Stimulated activated CD8-positive, alpha-beta memory T cell treated with anti-CD3 and anti-CD28 coated beads, Interleukin-4, amount 100 ng/mL, for 4 hours (primary cell): ENCODE measurements at regions not wholly inside any gene's neighbourhood (a gene's known extent, or its start where the extent isn't known, plus 50 kb on each side); places are given as distances from the start of the nearest gene placed in this dataset.
"Not testable (repeated sequence)": the region's sequence is repeated elsewhere in the genome, so short reads cannot be mapped to it uniquely, and the experiment has no call there.

ENCODE experiments used
- DNase-seq, 2 donors: peaks; one replicate each; pipeline ENCODE4 v3.0.0-alpha.2; 2020; ENCODE audit warnings: low read depth in 2 of 2, low spot score in 1 of 2

DNA sequence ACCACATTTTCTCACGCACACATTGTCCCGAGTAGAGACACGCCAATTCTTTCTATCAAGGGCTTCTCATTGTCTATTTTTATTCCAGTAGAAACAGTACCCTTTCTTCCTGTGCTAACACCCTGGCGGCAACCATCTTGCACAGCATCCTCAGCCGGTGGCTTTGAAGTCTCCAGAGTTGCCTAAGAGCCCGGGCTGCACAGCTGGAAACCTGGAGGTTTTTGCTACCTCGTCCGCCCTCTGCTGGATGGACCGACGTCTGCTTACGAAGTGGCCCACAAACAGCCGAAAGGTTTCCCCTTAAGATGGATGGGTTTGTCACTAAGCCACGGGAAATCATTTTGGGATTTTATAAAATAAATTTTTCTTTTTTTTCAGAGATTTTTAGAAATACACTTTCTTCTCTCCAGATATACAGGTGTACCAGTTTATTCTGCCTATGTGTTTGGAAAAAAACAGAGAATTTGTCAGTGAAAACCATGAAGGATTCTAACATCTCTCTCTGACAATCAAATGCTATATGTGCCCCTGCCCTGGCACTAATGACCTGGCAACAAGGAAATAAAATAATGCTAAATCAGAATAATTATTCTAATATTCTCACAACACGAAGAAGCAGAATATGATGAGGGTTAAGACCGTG is 81.8 kb upstream of the FAM204A start:
- peak; percentile 1 to 7 for DNase-seq

DNA sequence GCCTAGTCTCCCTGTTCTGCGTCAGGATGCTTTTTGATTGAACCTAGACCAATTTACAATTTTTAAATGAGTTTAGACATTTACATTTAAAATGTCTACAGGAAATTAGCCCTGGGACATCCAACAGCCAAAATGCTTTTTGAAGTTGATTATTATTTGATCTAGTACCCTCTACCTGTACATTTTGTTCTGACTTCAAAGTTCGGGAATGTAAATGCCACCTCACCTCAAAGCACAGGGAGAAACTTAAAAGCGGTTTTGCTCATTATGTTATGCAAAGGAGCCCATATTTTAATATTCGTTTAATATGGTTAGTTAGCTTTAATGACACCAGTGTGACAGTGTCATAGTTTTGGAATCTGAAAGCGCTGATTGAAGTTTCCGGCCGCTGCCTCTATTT is 80.1 kb upstream of the FAM204A start:
- DNase-seq: no peak

GRCh38 chr10:118420049-118420448 is 77.9 kb upstream of the FAM204A start:
- DNase-seq: not testable (repeated sequence)

DNA sequence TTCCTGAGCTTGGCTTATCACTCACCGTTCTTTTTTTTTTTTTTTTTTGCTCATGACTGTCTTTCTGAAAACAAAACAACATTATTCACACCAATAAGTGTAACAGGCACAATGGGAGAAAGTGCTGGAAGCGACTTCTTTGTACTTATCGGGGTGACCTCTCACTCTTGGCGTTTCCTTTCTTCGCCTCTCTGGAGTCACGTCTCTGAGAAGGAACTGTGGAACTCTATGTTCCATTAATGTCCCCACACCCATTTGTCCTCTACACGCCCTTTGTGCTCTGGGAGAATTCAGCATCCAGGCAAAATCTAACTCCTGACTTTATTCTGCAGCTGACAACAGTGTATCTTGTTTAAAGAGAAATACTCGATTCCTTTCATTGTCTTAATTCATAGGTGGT is 70.8 kb upstream of the FAM204A start:
- no peak for DNase-seq

DNA sequence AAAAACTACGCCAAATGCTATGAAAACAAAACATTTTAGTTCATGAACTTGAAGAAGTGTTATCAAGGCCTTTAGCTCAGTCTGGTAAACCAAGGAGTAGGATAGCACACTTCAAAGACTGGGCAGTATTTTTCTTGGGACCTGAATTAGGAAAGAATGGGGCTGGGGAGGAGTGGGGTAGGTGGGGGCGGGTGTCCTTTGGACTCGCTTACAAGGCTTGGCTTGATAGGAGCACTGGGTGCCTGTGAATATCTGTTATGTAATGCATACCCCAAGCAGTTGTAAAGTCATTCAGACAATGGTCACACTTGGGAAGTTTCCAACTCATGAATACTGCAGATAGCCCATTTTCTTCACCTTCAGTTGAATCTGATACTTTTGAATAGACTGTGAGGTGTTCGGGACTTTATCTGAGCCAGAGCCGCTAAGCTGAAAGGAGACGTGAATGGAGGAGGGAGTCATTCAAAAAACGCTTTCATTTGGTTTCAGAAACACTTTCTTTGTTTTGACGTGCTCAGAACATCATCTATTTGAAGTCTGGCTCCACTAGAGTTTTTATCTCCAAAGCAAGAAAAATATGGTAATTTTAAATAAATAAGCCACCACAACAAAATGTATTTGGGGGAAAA is 70.1 kb upstream of the FAM204A start:
- no peak for DNase-seq

- DNase-seq: no peak
Measured at GRCh38 chr10:118409295-118409694, 67.2 kb upstream of the FAM204A start.

- DNase-seq: no peak
Measured at GRCh38 chr10:118408181-118408580, 66.1 kb upstream of the FAM204A start.

GRCh38 chr10:118407777-118408176 is 65.7 kb upstream of the FAM204A start:
- DNase-seq: no peak

- no peak for DNase-seq
Measured at GRCh38 chr10:118407026-118407425, 64.9 kb upstream of the FAM204A start.

DNA sequence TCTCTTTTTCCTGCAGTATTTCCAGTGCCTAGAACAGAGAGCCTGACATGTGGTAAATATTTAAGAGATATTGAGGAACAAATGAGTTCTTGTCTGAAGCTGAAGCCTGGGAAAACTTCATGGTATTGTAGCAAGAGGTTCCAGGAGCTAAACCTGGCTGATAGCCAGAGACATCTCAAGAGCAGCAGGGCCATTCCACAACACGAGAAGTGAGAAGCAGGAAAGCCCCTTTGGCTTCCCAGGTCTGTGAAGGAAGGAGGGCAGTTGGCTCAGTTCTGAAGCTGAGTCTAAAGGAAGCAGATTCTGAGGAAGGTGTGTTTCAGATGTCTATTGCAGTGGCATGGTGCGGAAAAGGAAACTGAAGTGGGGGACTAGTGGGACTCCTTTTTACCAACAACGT is 63.8 kb upstream of the FAM204A start:
- no peak for DNase-seq

GRCh38 chr10:118403967-118404366 is 61.8 kb upstream of the FAM204A start:
- no peak for DNase-seq

- DNase-seq: no peak
Measured at GRCh38 chr10:118401708-118402193, 59.6 kb upstream of the FAM204A start.

DNA sequence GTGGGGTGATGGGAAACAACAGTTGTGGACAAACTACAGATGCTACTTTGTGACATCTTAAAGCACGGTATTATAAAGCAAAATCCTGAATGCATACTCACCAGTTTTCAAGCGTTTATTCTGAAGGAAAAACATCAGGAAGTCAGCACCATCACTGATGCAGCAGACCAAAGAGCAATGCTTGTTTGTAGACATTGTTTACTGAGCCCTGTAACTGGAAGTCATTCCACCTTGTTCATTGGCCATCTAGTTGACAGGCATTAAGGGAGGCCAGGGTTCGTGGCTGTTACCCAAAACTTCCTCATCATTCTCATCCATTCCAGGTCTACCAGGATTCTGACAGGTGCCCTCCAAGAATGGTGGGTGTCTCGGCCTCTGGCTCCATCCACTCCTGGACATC is 55.3 kb upstream of the FAM204A start:
- no peak for DNase-seq

- DNase-seq: no peak
Measured at GRCh38 chr10:118395947-118396346, 53.8 kb upstream of the FAM204A start.

GRCh38 chr10:118394301-118395200 is 52.4 kb upstream of the FAM204A start:
- DNase-seq: no peak

DNA sequence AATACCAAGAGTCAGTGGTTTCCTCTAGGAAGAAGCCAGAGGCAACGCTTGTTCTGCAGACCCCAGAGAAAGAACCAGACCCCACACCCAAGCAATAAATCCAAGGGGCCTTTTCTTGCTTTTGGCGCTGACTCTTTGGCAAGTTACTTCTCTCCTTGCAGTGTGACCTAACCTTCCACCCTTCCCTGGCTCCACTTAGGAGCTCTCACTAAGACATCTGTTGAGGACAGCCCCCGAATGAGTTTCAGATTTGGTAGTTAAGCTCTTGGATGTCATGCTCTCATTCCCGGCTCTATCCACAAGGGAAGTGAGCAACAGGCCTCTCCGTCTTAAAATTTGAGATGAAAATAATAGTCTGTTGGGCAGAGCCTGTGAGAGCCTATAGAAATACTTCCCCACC is 50.6 kb upstream of the FAM204A start:
- DNase-seq: no peak
